HepG2 (cell line): ENCODE measurements at regions not wholly inside any gene's neighbourhood (a gene's known extent, or its start where the extent isn't known, plus 50 kb on each side); places are given as distances from the start of the nearest gene placed in this dataset.

Experiments used
- ARID2 ChIP-seq: sonication (generic); formaldehyde crosslinking; IDR thresholded peaks from 2 replicates; pipeline ENCODE4 v1.8.1; 2022; ENCODE audit warnings: mild to moderate bottlenecking, missing genetic modification reagents, borderline replicate concordance
- ARNT2 ChIP-seq: sonication (generic); formaldehyde crosslinking; IDR thresholded peaks from 2 replicates; pipeline ENCODE4 v1.8.0; 2022; ENCODE audit warnings: mild to moderate bottlenecking, low read depth, missing genetic modification reagents, moderate library complexity
- DNMT1 ChIP-seq: sonication (generic); formaldehyde crosslinking; IDR thresholded peaks from 2 replicates; pipeline ENCODE4 v1.5.1; 2020; ENCODE audit warnings: mild to moderate bottlenecking, missing genetic modification reagents
- DNMT3B ChIP-seq: conservative IDR thresholded peaks from 2 replicates; pipeline ENCODE4 v1.6.1; 2016; ENCODE audit warnings: missing biosample characterization, control low read depth
- GLI4 ChIP-seq: sonication (generic); formaldehyde crosslinking; IDR thresholded peaks from 2 replicates; pipeline ENCODE4 v1.5.1; 2020; ENCODE audit warnings: missing genetic modification reagents, mild to moderate bottlenecking, moderate library complexity, borderline replicate concordance
- HHEX ChIP-seq: IDR thresholded peaks from 2 replicates; pipeline ENCODE4 v1.6.1; 2016; ENCODE audit warnings: control low read depth
- HNRNPH1 ChIP-seq: fragments of 200-400 bp; formaldehyde crosslinking; optimal IDR thresholded peaks from 2 replicates; pipeline ENCODE3; 2017; ENCODE audit warnings: mild to moderate bottlenecking, low read depth, low read length
- KLF9 ChIP-seq: IDR thresholded peaks from 2 replicates; pipeline ENCODE4 v1.6.1; 2016; ENCODE audit warnings: low read depth
- KMT2A ChIP-seq: sonication (generic); formaldehyde crosslinking; IDR thresholded peaks from 2 replicates; pipeline ENCODE4 v1.4.0; 2020; ENCODE audit warnings: missing genetic modification reagents
- MBD4 ChIP-seq: IDR thresholded peaks from 2 replicates; pipeline ENCODE4 v1.6.1; 2012; ENCODE audit warnings: low read length, inconsistent platforms, borderline replicate concordance
- NFYB ChIP-seq: sonication (generic); formaldehyde crosslinking; IDR thresholded peaks from 2 replicates; pipeline ENCODE4 v1.4.0; 2020; ENCODE audit warnings: missing genetic modification reagents
- RAD51 ChIP-seq: fragments of 450-650 bp; IDR thresholded peaks from 2 replicates; pipeline ENCODE4 v1.6.1; 2016; ENCODE audit warnings: borderline replicate concordance
- RARA ChIP-seq: IDR thresholded peaks from 2 replicates; pipeline ENCODE4 v1.6.1; 2016; ENCODE audit warnings: missing genetic modification reagents, missing compliant biosample characterization
- THAP7 ChIP-seq: sonication (generic); formaldehyde crosslinking; IDR thresholded peaks from 2 replicates; pipeline ENCODE4 v1.8.1; 2023; ENCODE audit warnings: mild to moderate bottlenecking, missing genetic modification reagents
- ZBTB14 ChIP-seq: sonication (generic); formaldehyde crosslinking; IDR thresholded peaks from 2 replicates; pipeline ENCODE4 v1.4.0; 2020; ENCODE audit warnings: missing genetic modification reagents
- ZBTB42 ChIP-seq: sonication (generic); formaldehyde crosslinking; IDR thresholded peaks from 2 replicates; pipeline ENCODE4 v1.5.0; 2020; ENCODE audit warnings: mild to moderate bottlenecking, missing genetic modification reagents
- ZBTB7A ChIP-seq: sonication (generic); formaldehyde crosslinking; IDR thresholded peaks from 2 replicates; pipeline ENCODE4 v1.8.0; 2022; ENCODE audit warnings: mild to moderate bottlenecking, missing genetic modification reagents
- ZNF335 ChIP-seq: sonication (generic); formaldehyde crosslinking; IDR thresholded peaks from 2 replicates; pipeline ENCODE4 v1.4.0; 2020; ENCODE audit warnings: missing genetic modification reagents
- ZNF564 ChIP-seq: sonication (generic); formaldehyde crosslinking; IDR thresholded peaks from 2 replicates; pipeline ENCODE4 v1.8.1; 2023; ENCODE audit warnings: mild to moderate bottlenecking, missing genetic modification reagents
- ZNF790 ChIP-seq: sonication (generic); formaldehyde crosslinking; IDR thresholded peaks from 2 replicates; pipeline ENCODE4 v1.8.0; 2022; ENCODE audit warnings: missing genetic modification reagents, mild to moderate bottlenecking, borderline replicate concordance
- TF ChIP-seq, protein P1 (sequence below): IDR thresholded peaks from 2 replicates; pipeline ENCODE4 v1.6.1; 2012; ENCODE audit warnings: low read length, improper control_type of control experiment
- TF ChIP-seq, protein P2 (sequence below): sonication (generic); formaldehyde crosslinking; IDR thresholded peaks from 2 replicates; pipeline ENCODE4 v1.5.1; 2020; ENCODE audit warnings: mild to moderate bottlenecking, moderate library complexity, missing genetic modification reagents
- TF ChIP-seq, protein P3 (sequence below): sonication (generic); formaldehyde crosslinking; IDR thresholded peaks from 2 replicates; pipeline ENCODE4 v1.4.0; 2020; ENCODE audit warnings: missing genetic modification reagents

DNA sequence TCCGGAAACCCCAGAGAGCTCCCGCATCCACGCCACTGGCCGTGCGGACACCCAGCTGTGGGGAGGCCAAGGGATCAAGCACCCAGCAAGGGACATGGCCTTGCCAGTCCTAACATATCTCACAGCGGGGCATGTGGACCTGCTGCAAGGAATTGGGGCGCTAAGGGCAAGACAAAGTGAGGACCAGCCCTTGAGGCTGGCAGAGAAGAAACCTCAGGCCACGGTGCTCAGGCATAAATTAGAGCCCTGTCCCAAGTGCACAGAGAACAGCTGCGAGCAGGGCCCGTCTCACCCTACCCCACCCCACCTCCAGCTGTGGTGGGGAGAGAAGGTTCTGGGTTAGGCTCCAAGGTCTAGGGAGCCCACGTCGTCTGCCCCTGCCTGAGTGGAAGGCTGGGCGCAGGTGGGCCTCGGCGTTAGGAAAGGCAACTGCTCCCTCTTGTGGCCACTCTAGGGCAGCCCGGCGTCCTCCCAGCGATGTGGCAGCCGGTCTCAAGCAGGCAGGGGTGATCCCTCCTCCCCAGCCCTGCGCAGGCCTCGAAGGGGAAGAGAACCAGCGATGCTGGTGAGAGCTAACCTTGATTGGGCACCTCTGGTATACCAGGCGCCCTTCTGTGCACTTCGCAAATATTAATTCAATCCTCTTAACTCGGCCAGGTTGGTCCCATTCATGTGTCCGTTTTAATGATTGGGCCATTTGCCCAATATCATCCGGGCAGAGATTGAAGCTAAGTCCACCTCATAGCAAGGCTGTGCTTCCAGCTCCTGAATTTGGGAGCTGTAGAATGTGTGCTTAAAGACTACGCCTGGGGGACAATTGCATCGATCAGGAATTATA is 235.8 kb downstream of the NFATC2 start (continued):
- TF ChIP-seq, protein P1, sequence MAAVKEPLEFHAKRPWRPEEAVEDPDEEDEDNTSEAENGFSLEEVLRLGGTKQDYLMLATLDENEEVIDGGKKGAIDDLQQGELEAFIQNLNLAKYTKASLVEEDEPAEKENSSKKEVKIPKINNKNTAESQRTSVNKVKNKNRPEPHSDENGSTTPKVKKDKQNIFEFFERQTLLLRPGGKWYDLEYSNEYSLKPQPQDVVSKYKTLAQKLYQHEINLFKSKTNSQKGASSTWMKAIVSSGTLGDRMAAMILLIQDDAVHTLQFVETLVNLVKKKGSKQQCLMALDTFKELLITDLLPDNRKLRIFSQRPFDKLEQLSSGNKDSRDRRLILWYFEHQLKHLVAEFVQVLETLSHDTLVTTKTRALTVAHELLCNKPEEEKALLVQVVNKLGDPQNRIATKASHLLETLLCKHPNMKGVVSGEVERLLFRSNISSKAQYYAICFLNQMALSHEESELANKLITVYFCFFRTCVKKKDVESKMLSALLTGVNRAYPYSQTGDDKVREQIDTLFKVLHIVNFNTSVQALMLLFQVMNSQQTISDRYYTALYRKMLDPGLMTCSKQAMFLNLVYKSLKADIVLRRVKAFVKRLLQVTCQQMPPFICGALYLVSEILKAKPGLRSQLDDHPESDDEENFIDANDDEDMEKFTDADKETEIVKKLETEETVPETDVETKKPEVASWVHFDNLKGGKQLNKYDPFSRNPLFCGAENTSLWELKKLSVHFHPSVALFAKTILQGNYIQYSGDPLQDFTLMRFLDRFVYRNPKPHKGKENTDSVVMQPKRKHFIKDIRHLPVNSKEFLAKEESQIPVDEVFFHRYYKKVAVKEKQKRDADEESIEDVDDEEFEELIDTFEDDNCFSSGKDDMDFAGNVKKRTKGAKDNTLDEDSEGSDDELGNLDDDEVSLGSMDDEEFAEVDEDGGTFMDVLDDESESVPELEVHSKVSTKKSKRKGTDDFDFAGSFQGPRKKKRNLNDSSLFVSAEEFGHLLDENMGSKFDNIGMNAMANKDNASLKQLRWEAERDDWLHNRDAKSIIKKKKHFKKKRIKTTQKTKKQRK: no peak
- TF ChIP-seq, protein P2, sequence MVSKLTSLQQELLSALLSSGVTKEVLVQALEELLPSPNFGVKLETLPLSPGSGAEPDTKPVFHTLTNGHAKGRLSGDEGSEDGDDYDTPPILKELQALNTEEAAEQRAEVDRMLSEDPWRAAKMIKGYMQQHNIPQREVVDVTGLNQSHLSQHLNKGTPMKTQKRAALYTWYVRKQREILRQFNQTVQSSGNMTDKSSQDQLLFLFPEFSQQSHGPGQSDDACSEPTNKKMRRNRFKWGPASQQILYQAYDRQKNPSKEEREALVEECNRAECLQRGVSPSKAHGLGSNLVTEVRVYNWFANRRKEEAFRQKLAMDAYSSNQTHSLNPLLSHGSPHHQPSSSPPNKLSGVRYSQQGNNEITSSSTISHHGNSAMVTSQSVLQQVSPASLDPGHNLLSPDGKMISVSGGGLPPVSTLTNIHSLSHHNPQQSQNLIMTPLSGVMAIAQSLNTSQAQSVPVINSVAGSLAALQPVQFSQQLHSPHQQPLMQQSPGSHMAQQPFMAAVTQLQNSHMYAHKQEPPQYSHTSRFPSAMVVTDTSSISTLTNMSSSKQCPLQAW (CRISPR knock-in tag): peak; percentile 61
- TF ChIP-seq THAP7 (CRISPR knock-in tag): no peak
- no peak for TF ChIP-seq RAD51
- no peak for TF ChIP-seq HNRNPH1
- no peak for TF ChIP-seq KMT2A (CRISPR knock-in tag)
- TF ChIP-seq ZNF564 (CRISPR knock-in tag): no peak
- no peak for TF ChIP-seq ZNF790 (CRISPR knock-in tag)
- TF ChIP-seq NFYB (CRISPR knock-in tag): no peak
- no peak for TF ChIP-seq HHEX
- TF ChIP-seq DNMT1 (CRISPR knock-in tag): no peak
- no peak for TF ChIP-seq ZNF335
- TF ChIP-seq DNMT3B (CRISPR knock-in tag): no peak
- TF ChIP-seq, protein P3, sequence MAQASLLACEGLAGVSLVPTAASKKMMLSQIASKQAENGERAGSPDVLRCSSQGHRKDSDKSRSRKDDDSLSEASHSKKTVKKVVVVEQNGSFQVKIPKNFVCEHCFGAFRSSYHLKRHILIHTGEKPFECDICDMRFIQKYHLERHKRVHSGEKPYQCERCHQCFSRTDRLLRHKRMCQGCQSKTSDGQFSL (CRISPR knock-in tag): no peak
- TF ChIP-seq MBD4: no peak
- TF ChIP-seq ARID2 (CRISPR knock-in tag): no peak
- no peak for TF ChIP-seq ARNT2 (CRISPR knock-in tag)
- no peak for TF ChIP-seq ZBTB14 (CRISPR knock-in tag)
- TF ChIP-seq ZBTB42 (CRISPR knock-in tag): no peak
- no peak for TF ChIP-seq KLF9 (CRISPR knock-in tag)
- no peak for TF ChIP-seq GLI4 (CRISPR knock-in tag)
- no peak for TF ChIP-seq ZBTB7A
- peak; percentile 29; the same call in 1 of the 2 replicates for TF ChIP-seq RARA (CRISPR knock-in tag)
